GM10266 (cell line): ENCODE measurements at regions not wholly inside any gene's neighbourhood (a gene's known extent, or its start where the extent isn't known, plus 50 kb on each side); places are given as distances from the start of the nearest gene placed in this dataset.

ENCODE experiments used
- DNase-seq: peaks from one replicate; pipeline ENCODE4 v3.0.0; 2012; ENCODE audit errors: extremely low spot score
- CTCF ChIP-seq: IDR thresholded peaks from 2 replicates; pipeline ENCODE4 v1.5.1; 2012; ENCODE audit warnings: mild to moderate bottlenecking, low read depth; ENCODE audit not compliant: control insufficient read depth, insufficient read depth; ENCODE audit errors: missing control alignments

GRCh38 chr9:129368444-129368978, 190.4 kb upstream of the IER5L start:
- DNase-seq, result no peak

GRCh38 chr9:129367287-129367686, 189.2 kb upstream of the IER5L start:
- TF ChIP-seq CTCF, result no peak

More at GRCh38 chr9:129368444-129368978, 190.4 kb upstream of the IER5L start:
- TF ChIP-seq CTCF, result no peak

GRCh38 chr9:129365196-129365595, 187.1 kb upstream of the IER5L start:
- DNase-seq, result no peak
- no peak for TF ChIP-seq CTCF

More at GRCh38 chr9:129367287-129367686, 189.2 kb upstream of the IER5L start:
- no peak for DNase-seq

- TF ChIP-seq CTCF, result no peak
These were observed 185.3 kb upstream of the IER5L start for GRCh38 chr9:129363216-129363873.

GRCh38 chr9:129362287-129363000, 184.4 kb upstream of the IER5L start:
- no peak for TF ChIP-seq CTCF
- DNase-seq, result peak; percentile 21

More at GRCh38 chr9:129363216-129363873, 185.3 kb upstream of the IER5L start:
- DNase-seq, result no peak

GRCh38 chr9:129361196-129361595, 183.1 kb upstream of the IER5L start:
- DNase-seq, result no peak
- no peak for TF ChIP-seq CTCF
